Stimulated activated CD8-positive, alpha-beta memory T cell treated with anti-CD3 and anti-CD28 coated beads, Interleukin-15, amount 100 ng/mL, for 1 hour (primary cell): ENCODE measurements at regions not wholly inside any gene's neighbourhood (a gene's known extent, or its start where the extent isn't known, plus 50 kb on each side); places are given as distances from the start of the nearest gene placed in this dataset.
"Not testable (repeated sequence)": the region's sequence is repeated elsewhere in the genome, so short reads cannot be mapped to it uniquely, and the experiment has no call there.

ENCODE experiments used
- DNase-seq: peaks from one replicate; pipeline ENCODE4 v3.0.0-alpha.2; 2020; ENCODE audit warnings: low read depth

GRCh38 chr14:97074456-97074855, 277.3 kb downstream of the VRK1 start:
- DNase-seq: no peak

GRCh38 chr14:97074856-97075255, 277.7 kb downstream of the VRK1 start:
- DNase-seq: no peak

- DNase-seq: no peak
Measured at GRCh38 chr14:97077253-97077653, 280.1 kb downstream of the VRK1 start.

GRCh38 chr14:97077687-97078086, 280.5 kb downstream of the VRK1 start:
- no peak for DNase-seq

GRCh38 chr14:97080991-97081390, 283.8 kb downstream of the VRK1 start:
- DNase-seq: no peak

GRCh38 chr14:97095269-97095668, 298.1 kb downstream of the VRK1 start:
- DNase-seq: no peak

GRCh38 chr14:97097296-97097695, 300.1 kb downstream of the VRK1 start:
- no peak for DNase-seq

GRCh38 chr14:97100306-97100705, 303.1 kb downstream of the VRK1 start:
- no peak for DNase-seq

GRCh38 chr14:97101561-97101960, 304.4 kb downstream of the VRK1 start:
- DNase-seq: no peak

GRCh38 chr14:97104029-97104428, 306.8 kb downstream of the VRK1 start:
- no peak for DNase-seq

GRCh38 chr14:97106166-97106565, 309.0 kb downstream of the VRK1 start:
- DNase-seq: no peak

- DNase-seq: no peak
Measured at GRCh38 chr14:97106609-97107008, 309.4 kb downstream of the VRK1 start.

- no peak for DNase-seq
Measured at GRCh38 chr14:97107080-97107479, 309.9 kb downstream of the VRK1 start.

GRCh38 chr14:97107760-97108159, 310.6 kb downstream of the VRK1 start:
- no peak for DNase-seq

GRCh38 chr14:97109234-97109633, 312.1 kb downstream of the VRK1 start:
- no peak for DNase-seq

- no peak for DNase-seq
Measured at GRCh38 chr14:97113339-97113738, 316.2 kb downstream of the VRK1 start.

- no peak for DNase-seq
Measured at GRCh38 chr14:97116546-97116945, 319.4 kb downstream of the VRK1 start.

GRCh38 chr14:97117693-97118092, 320.5 kb downstream of the VRK1 start:
- DNase-seq: no peak

- no peak for DNase-seq
Measured at GRCh38 chr14:97120204-97120603, 323.0 kb downstream of the VRK1 start.

- peak; percentile 7 for DNase-seq
Measured at GRCh38 chr14:97120611-97121031, 323.4 kb downstream of the VRK1 start.

GRCh38 chr14:97129639-97130038, 332.5 kb downstream of the VRK1 start:
- no peak for DNase-seq

GRCh38 chr14:97135847-97136246, 338.7 kb downstream of the VRK1 start:
- not testable (repeated sequence) for DNase-seq

GRCh38 chr14:97137705-97138104, 340.5 kb downstream of the VRK1 start:
- DNase-seq: no peak

GRCh38 chr14:97138801-97139200, 341.6 kb downstream of the VRK1 start:
- DNase-seq: no peak

- DNase-seq: no peak
Measured at GRCh38 chr14:97143011-97143410, 345.8 kb downstream of the VRK1 start.
